Inflammatory macrophage treated with lipopolysaccharide for 4 hours (primary cell): ENCODE measurements at regions not wholly inside any gene's neighbourhood (a gene's known extent, or its start where the extent isn't known, plus 50 kb on each side); places are given as distances from the start of the nearest gene placed in this dataset.
"Not testable (repeated sequence)": the region's sequence is repeated elsewhere in the genome, so short reads cannot be mapped to it uniquely, and the experiment has no call there.

ENCODE experiments used
- DNase-seq: peaks from one replicate; pipeline ENCODE4 v3.0.0-alpha.2; 2020

DNA sequence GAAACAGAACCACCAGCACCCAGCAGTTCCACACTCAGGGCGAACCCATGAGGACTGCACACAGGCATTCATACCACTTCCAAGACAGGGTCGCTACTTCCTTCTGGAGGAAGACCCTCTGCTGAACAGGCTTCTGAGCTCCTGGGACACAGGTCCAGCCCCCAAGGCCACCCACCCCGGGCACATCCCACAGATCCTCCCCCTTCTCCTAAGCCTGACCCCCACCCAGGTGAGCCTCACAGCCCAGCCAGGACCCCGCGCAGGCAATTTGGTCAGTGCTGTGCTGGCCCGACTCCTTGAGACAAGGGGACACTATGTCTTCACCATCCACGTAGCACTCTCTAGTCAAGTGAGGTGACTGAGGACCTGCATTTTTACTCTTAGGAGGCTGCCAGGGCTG, 5382.7 kb upstream of the TPTE start:
- not testable (repeated sequence) for DNase-seq

DNA sequence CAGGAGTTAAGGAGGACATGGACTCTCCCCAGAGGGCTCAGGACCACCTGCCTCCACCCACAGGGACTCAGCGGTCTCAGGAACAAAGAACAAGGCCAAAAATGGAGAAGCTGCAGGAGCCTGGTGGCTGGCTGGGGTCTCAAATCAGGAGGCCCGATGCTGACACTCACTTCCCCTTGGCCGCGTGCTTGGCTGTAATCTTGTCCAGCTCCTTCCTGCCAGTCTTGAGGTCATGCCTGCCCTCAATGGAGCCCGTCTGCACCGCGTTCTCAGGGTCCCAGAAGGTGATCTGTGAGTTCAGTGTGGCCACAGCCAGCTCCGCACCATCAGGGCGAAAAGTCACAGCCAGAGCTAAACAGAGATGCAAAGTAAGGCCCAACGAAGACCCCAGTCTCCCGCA, 5381.9 kb upstream of the TPTE start:
- DNase-seq, result not testable (repeated sequence)

DNA sequence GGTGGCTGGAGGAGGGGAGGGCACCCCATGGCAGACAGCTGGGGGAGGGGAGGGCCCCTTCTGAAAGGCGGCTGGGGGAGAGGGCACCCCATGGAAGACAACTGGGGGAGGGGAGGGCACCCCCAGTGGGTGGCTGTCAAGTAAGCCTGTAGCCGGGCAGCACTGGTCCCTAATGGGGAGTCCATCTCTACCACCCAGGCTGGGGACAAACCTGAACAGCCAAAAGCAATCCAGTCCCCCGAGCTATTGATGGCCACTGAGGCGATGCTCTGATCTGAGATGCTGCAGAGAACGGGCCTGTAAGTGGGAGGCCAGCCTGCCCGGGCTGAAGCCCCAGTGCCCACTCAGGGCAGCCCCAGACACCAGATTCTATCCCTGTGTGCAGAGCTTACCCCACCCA, 5378.4 kb upstream of the TPTE start:
- not testable (repeated sequence) for DNase-seq

DNA sequence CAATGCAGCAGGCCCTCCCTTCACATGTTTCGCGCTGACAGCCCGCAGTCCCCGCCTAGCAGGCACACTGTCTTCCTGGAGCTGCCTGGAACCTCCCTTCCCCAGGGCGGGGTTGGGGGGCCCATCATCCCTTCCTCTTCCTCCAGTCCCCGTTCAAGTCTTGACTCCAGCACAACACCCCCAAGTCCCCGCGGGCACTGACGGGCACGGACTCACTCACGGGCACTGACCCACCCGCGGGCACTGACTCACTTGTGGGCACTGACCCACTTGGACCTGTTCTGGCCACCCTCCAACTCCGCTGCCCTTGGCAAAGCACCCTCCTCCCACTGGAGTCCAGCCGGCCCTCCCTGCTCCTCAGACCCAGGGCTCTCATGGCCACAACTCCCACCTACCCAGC, 5376.7 kb upstream of the TPTE start:
- not testable (repeated sequence) for DNase-seq

DNA sequence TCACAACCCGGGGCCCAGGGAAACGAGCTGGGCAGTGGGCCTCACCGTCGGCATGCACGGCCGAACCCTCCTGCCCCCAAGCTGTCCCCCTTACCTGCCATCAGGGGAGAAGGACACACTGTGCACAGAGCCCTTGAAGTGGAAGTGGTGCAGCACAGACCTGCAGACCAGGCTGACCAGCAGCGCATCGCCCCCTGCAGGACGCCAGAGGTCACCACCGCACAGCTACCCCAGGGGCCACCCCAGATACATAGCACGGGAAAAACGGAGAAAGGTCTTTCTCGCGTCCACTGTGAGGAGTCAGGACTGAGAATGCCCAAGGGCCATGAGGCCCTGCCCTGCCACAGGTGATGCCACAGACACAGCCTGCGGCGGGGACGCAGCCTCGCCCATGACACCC, 5373.7 kb upstream of the TPTE start:
- DNase-seq, result not testable (repeated sequence)

DNA sequence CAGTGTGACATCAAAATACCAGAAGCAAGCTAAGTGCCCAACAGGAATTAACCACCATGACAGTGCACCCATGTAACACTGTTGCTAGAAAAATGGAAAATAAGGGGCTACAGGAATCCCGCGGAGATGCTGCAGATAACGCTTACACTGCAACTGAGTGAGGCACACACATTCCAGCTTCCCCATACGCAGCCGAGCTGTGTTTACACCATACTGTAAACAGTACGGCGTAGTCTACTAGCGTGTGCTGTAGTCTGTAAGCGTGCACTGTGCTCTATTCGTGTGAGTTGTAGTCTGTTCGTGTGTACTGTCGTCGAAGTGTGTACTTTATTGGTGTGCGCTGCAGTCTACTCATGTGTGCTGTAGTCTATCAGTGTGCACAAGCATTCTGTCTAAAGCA, 5372.2 kb upstream of the TPTE start:
- DNase-seq, result not testable (repeated sequence)

DNA sequence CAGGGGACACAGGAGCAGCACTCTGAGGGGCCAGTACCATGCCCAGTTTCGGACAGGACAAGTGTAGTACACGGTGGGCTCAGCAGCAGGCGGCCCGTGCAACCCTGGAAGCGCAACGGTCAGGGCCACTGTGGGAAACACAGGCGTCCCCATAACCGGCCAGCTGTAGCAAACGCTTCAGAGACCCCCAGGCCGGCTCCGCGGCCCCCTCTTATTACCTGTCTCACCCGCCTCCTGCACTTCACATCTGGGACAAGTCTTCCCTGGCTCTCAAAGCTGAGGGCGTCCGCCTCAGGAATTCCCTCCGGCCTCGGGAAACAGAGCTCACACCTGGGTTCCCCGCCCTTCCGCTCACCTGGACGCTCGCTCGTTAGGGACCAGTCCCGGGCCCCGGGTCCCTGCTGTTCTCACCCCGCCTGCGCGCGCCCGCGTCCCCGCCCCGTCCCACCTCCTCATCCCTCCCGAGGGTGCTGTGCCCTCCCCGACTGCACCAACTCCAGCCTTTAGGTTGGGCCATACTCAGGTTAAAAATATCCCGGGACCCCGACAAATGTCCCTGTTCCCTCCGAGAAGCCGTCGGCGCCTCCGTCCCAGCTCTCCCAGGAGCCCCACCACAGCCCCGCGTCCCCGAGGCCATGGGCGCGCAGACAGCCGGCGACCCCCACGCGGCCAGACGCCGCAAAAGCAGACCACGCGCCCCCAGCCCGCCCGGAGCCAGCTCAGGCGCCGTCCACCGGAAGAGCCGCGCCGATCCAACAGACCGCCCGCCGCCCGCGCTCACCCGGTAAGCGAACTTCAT, 5367.3 kb upstream of the TPTE start:
- not testable (repeated sequence) for DNase-seq

DNA sequence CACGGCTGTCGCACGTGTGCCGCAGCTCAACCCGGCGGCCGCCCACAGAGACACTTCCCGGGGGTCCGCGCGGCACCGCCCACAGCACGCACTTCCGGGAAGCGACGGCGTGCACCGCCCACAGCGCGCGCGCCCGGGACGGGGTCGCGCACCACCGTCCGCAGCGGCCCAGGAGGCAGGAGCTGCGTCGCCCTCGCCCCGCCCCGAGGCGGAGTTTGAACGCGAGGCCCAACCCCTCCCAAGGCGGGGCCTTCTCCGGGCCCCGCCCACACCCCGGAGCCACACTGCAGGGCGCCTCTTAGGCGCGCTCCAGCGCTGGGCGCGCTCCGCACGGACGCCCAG, 5366.8 kb upstream of the TPTE start:
- peak; percentile 73 for DNase-seq

DNA sequence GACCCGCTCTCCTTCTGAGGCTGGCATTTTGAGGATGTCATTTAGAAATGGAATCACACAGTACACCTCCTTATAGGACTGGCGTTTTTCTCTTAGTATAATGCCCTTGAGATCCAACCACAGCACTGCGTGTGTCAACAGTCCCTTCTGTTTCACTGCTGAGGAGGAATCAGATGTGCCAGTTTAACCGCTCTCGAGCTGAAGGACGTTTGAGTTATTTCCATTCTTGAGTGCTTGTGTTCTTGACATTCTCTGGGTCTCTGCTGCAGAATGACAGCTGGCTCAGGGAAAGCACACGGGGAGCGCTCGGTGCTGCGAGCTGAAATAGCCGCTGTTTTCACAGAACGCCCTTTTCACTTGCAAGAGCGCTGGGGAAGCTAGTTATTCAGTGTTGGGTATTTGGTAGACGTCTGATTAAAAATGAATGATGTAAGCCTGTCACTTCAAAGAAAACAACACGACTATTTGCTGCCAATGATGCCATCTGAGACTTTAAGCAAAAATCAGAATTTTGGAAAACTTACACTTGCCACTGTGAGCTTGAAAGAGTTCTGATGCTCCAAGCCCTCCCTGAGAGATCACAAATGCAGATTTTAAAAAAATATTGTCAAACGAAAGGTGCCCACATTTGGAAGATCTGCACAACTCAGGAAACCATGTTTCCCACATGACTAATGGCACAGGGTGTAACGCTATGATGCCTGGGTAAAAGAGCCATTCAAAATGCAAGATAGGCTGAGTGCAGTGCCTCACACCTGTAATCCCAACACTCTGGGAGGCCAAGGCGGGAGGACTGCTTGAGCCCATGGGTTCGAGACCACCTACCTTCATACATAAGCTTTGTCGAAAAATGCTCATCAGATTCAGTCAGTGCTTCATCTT, 5358.4 kb upstream of the TPTE start:
- not testable (repeated sequence) for DNase-seq

DNA sequence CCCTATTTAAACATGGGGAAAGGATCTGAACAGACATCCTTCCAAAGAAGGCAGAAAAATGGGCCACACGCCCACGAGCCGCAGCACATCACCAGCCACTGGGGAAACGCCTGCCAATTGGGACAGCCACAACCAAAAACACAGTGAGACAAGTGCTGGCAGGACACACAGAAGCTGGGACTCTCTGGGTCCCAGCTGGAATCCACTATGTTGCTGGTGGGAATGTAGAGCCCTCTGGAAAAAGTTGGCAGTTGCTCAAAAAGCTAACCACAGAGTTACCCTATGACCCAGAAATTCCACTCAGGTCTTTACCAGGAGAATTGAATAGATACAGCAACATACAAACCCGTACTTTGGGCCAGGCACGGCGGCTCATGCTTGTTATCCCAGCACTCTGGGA, 5355.6 kb upstream of the TPTE start:
- DNase-seq, result not testable (repeated sequence)
